ENCODE measurements at regions not wholly inside any gene's neighbourhood (a gene's known extent, or its start where the extent isn't known, plus 50 kb on each side); places are given as distances from the start of the nearest gene placed in this dataset.

DNA sequence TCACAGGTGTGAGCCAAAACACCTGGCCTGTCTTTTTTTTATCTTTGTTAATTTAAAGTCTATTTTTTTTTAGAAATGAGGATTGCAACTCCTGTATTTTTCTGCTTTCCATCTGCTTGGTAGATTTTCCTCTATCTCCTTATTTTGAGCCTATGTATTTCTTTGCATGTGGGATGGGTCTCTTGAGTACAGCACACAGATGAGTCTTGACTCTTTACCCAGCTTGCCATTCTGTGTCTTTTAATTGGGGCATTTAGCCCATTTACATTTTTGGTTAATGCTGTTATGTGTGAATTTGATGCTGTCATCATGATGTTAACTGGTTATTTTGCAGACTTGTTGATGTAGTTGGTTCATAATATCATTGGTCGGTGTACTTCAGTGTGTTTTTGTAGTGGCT, 317.4 kb downstream of the IPO8 start:
- no peaks in the 10 kb centered on the region for H3K36me3 ChIP-seq
- H3K4me1 ChIP-seq, result no peaks in the 10 kb centered on the region
- H3K27ac ChIP-seq, result no peak overlapping the region
- in situ Hi-C loops (cut with MboI; ENCODE audit: low sequenced_read_pairs in 4 of 4) (no loop called here), intact Hi-C loops (cut with DNase I; ENCODE audit: low total_unique reads) (no loop called here)
- ATAC-seq, result no peak
- H3K9me3 ChIP-seq, result no peaks in the 10 kb centered on the region
- H3K27me3 ChIP-seq, result no peaks in the 10 kb centered on the region
- no peak for DNase-seq
- TF ChIP-seq POLR2A (IDR thresholded peaks at IDR 0.05), result no peak
- TF ChIP-seq, protein P1, sequence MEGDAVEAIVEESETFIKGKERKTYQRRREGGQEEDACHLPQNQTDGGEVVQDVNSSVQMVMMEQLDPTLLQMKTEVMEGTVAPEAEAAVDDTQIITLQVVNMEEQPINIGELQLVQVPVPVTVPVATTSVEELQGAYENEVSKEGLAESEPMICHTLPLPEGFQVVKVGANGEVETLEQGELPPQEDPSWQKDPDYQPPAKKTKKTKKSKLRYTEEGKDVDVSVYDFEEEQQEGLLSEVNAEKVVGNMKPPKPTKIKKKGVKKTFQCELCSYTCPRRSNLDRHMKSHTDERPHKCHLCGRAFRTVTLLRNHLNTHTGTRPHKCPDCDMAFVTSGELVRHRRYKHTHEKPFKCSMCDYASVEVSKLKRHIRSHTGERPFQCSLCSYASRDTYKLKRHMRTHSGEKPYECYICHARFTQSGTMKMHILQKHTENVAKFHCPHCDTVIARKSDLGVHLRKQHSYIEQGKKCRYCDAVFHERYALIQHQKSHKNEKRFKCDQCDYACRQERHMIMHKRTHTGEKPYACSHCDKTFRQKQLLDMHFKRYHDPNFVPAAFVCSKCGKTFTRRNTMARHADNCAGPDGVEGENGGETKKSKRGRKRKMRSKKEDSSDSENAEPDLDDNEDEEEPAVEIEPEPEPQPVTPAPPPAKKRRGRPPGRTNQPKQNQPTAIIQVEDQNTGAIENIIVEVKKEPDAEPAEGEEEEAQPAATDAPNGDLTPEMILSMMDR (IDR thresholded peaks at IDR 0.05 in 4 of 5, conservative IDR thresholded peaks at IDR 0.05 in 1 of 5), result no peak
- H3K4me3 ChIP-seq, result no peak overlapping the region

DNA sequence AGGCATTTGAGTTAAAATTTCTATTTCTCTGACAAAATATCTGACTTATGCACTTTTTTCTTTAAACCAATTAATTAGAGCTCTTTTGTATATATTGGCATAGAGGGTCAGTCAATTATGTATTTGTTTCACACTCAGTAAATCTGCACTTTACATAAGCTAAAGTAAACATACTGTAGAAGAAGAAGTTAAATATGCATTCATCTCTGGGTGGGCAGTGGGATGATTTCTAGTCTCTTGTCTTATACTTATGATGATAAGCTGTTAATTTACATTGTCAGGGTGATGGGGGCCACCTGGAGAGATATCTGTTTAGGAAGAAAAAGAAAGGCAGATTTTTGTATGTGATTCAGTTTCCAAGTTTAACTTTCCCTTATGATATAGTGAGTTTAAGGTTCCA, 330.8 kb downstream of the IPO8 start:
- DNase-seq (no peak), ATAC-seq (no peak)
- H3K27ac ChIP-seq, result no peak overlapping the region
- no peak overlapping the region for H3K4me3 ChIP-seq
- H3K4me1 ChIP-seq, result no peaks in the 10 kb centered on the region
- intact Hi-C loops (cut with DNase I; ENCODE audit: low total_unique reads), result no loop called here
- no peak for TF ChIP-seq POLR2A (IDR thresholded peaks at IDR 0.05)
- TF ChIP-seq, protein P1 (IDR thresholded peaks at IDR 0.05 in 4 of 5, conservative IDR thresholded peaks at IDR 0.05 in 1 of 5), result no peak
- in situ Hi-C loops (cut with MboI; ENCODE audit: low sequenced_read_pairs in 4 of 4), result no loop called here
- H3K36me3 ChIP-seq, result no peaks in the 10 kb centered on the region
- H3K9me3 ChIP-seq, result no peaks in the 10 kb centered on the region
- H3K27me3 ChIP-seq, result no peaks in the 10 kb centered on the region

DNA sequence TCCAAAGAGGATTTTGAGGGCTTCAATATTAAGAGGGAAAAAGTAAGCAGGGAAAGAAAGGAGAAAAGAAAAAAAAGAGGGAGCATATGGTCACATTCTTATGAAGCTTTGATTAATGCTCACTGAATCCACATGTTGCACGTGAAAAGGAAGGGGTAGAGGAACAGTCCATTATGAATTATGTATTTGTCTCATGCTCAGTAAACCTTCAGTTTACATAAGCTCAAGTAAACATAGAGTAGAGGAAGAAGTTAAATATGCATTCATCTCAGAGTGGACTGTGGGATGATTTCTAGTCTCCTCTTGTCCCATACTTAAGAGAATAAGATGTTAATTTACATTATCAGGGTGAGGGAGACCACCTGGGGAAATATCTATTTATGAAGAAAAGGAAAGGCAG, 334.5 kb downstream of the IPO8 start:
- Histone ChIP-seq H3K27me3 (no peaks in the 10 kb centered on the region), H3K4me3 (no peak overlapping the region), H3K9me3 (no peaks in the 10 kb centered on the region), H3K36me3 (no peaks in the 10 kb centered on the region), H3K27ac (no peak overlapping the region), H3K4me1 (no peaks in the 10 kb centered on the region)
- ATAC-seq, result no peak
- DNase-seq, result no peak
- in situ Hi-C loops (cut with MboI; ENCODE audit: low sequenced_read_pairs in 4 of 4), result no loop called here
- TF ChIP-seq POLR2A (IDR thresholded peaks at IDR 0.05), result no peak
- TF ChIP-seq, protein P1 (IDR thresholded peaks at IDR 0.05 in 4 of 5, conservative IDR thresholded peaks at IDR 0.05 in 1 of 5), result no peak
- intact Hi-C loops (cut with DNase I; ENCODE audit: low total_unique reads), result no loop called here

DNA sequence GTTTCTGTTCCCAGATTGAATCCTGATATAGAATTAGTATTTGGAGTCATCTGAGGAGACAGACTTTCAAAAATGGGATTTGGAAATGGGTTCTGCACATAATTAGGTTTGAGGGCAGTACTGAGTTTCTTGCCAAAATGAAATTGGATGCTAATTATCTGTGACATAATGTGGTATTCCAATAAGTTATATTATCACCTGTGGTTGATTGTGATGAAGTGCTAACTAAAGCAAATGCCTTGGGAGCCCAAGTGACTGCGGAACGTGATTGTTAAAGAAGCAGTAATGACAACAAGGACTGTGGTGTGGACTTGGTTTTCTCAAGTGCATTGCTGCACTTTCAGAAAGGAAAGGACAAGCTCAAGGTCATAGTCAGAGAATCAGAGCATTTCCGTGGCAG, 337.0 kb downstream of the IPO8 start:
- in situ Hi-C loops (cut with MboI; ENCODE audit: low sequenced_read_pairs in 4 of 4) (no loop called here), intact Hi-C loops (cut with DNase I; ENCODE audit: low total_unique reads) (no loop called here)
- no peaks in the 10 kb centered on the region for H3K27me3 ChIP-seq
- no peak overlapping the region for H3K4me3 ChIP-seq
- no peaks in the 10 kb centered on the region for H3K4me1 ChIP-seq
- H3K36me3 ChIP-seq, result no peaks in the 10 kb centered on the region
- no peak for ATAC-seq
- H3K9me3 ChIP-seq, result no peaks in the 10 kb centered on the region
- no peak for DNase-seq
- TF ChIP-seq, protein P1 (IDR thresholded peaks at IDR 0.05 in 4 of 5, conservative IDR thresholded peaks at IDR 0.05 in 1 of 5), result no peak
- no peak for TF ChIP-seq POLR2A (IDR thresholded peaks at IDR 0.05)
- no peak overlapping the region for H3K27ac ChIP-seq

DNA sequence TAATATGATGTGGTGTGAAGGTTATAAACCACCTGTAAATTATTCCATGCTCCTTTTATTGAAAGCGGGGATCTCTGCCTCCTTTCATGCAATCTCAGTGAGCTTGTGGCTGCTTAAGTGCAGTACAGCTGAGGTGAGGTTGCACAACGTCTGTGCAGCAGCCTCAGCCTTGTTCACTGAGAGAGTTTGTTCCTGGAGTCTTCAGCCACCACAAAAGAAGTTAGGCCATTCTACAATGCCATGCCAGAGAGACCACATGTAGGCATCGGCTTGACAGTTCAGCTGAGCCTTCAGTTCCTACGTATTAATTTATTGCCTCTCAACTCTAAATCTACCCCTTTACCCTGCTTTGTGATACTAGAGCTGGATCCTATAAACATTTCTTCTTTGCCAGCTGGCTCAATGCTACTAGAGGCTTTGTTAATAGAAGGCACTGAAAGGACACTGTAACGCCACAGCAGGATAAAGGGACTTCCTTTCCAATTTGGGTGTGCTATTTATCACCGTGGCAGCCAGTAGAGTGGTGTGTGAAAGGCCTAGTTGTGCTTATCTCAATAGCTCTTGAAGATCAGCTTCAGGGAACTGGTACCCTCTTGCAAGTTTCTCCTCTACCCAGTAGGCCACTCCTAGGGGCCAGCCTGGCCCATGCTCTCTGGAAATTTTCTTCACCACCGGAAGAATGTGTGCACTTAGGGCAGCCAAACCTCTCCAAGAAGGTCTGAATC, 337.7 kb downstream of the IPO8 start:
- no peak for TF ChIP-seq POLR2A (IDR thresholded peaks at IDR 0.05)
- TF ChIP-seq, protein P1 (IDR thresholded peaks at IDR 0.05 in 4 of 5, conservative IDR thresholded peaks at IDR 0.05 in 1 of 5), result no peak
- H3K36me3 ChIP-seq, result no peaks in the 10 kb centered on the region
- no peaks in the 10 kb centered on the region for H3K4me1 ChIP-seq
- no peak overlapping the region for H3K27ac ChIP-seq
- H3K27me3 ChIP-seq, result no peaks in the 10 kb centered on the region
- ATAC-seq (no peak), DNase-seq (no peak)
- no peak overlapping the region for H3K4me3 ChIP-seq
- H3K9me3 ChIP-seq, result no peaks in the 10 kb centered on the region
- intact Hi-C loops (cut with DNase I; ENCODE audit: low total_unique reads) (no loop called here), in situ Hi-C loops (cut with MboI; ENCODE audit: low sequenced_read_pairs in 4 of 4) (no loop called here)
